ENCODE measurements at regions not wholly inside any gene's neighbourhood (a gene's known extent, or its start where the extent isn't known, plus 50 kb on each side); places are given as distances from the start of the nearest gene placed in this dataset.

GRCh38 chr3:117644203-117644602 is 934.6 kb downstream of the TUSC7 start:
- H3K4me1 ChIP-seq, result no peaks in the 10 kb centered on the region
- H3K27me3 ChIP-seq (replicated peaks in 1 of 7), result no peaks in the 10 kb centered on the region
- no peak overlapping the region for H3K27ac ChIP-seq
- DNase-seq, result no peak
- intact Hi-C loops (cut with DNase I; ENCODE audit: low total_unique reads), result no loop called here
- no peak for TF ChIP-seq CTCF (IDR thresholded peaks at IDR 0.05 in 8 of 11, conservative IDR thresholded peaks at IDR 0.05 in 3 of 11)
- TF ChIP-seq POLR2AphosphoS5 (IDR thresholded peaks at IDR 0.05), result no peak
- no peak for TF ChIP-seq POLR2A (IDR thresholded peaks at IDR 0.05)
- H3K9me3 ChIP-seq, result peaks cover 0 to 7% (median 0%) of the 10 kb centered on the region in 8 donors
- no peak overlapping the region for H3K4me3 ChIP-seq
- H3K36me3 ChIP-seq, result no peaks in the 10 kb centered on the region

DNA sequence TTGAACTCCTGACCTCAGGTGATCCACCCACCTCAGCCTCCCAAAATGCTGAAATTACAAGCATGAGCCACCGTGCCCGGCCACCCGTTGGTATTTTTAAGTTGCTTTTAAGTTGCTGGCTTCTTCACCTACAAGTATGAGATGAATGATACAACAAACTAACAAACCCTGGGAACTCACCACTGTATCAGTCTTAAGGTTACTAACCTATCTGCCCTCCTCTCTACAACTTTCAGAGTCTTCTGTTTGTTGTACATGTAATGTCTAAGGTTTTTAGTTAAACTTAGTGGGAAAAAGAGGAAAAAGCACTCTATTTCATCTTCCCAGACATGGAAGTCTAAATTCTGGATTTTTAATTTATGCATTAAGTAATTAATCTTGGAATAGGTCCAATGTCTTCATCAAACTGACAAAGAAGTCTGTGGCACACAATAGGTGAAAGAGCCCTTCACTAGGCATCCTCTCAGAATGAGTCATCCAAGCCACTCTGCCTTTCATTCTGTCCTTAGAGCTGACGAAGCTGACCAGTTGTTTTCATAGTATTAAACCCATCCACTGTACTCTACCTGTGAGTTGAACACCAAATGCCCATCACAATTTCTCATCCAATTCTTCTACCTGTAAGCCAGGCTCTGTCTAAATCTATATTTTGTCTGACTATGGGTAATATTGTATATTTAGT is 936.1 kb downstream of the TUSC7 start:
- Histone ChIP-seq H3K27ac (no peak overlapping the region), H3K36me3 (no peaks in the 10 kb centered on the region), H3K4me1 (no peaks in the 10 kb centered on the region), H3K27me3 (replicated peaks in 1 of 7) (no peaks in the 10 kb centered on the region), H3K4me3 (no peak overlapping the region), H3K9me3 (peaks cover 0 to 7% (median 0%) of the 10 kb centered on the region in 8 donors)
- WGBS, 5 donors, result 88 to 95% (median 91%) methylated on average over 4 of the region's 4 CpGs
- no peak for TF ChIP-seq POLR2A (IDR thresholded peaks at IDR 0.05)
- TF ChIP-seq POLR2AphosphoS5 (IDR thresholded peaks at IDR 0.05), result no peak
- TF ChIP-seq CTCF (IDR thresholded peaks at IDR 0.05 in 8 of 11, conservative IDR thresholded peaks at IDR 0.05 in 3 of 11), result no peak
- no peak for DNase-seq
- intact Hi-C loops (cut with DNase I; ENCODE audit: low total_unique reads), result no loop called here

GRCh38 chr3:117647435-117647834 is 937.9 kb downstream of the TUSC7 start:
- intact Hi-C loops (cut with DNase I; ENCODE audit: low total_unique reads), result no loop called here
- H3K9me3 ChIP-seq, result peaks cover 0 to 7% (median 0%) of the 10 kb centered on the region in 8 donors
- H3K4me1 ChIP-seq, result no peaks in the 10 kb centered on the region
- DNase-seq, result no peak
- no peak overlapping the region for H3K4me3 ChIP-seq
- no peak overlapping the region for H3K27ac ChIP-seq
- no peaks in the 10 kb centered on the region for H3K27me3 ChIP-seq (replicated peaks in 1 of 7)
- TF ChIP-seq POLR2AphosphoS5 (IDR thresholded peaks at IDR 0.05), result no peak
- 61 to 71% (median 63%) methylated on average over 2 of the region's 2 CpGs for WGBS, 5 donors
- H3K36me3 ChIP-seq, result no peaks in the 10 kb centered on the region

DNA sequence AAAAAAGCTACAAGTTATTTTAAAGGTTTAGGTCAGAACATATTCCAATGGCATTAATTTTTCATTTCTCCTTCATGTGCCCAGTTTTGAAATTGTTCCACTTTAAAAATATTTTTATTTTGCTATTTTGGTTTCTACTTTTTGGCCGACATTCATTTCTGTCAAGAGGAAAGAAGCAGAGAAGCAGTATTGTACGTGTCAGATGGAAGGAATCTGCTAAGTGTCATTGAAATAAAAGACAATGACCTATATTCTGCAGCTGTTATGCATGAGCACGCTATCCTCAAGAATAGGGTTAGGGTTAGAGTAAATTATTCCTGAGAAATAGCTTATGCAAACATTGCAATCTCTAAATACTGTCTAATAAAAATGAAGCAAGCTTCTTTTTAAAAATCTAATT is 941.7 kb downstream of the TUSC7 start:
- intact Hi-C loops (cut with DNase I; ENCODE audit: low total_unique reads), result no loop called here
- H3K4me1 ChIP-seq, result no peaks in the 10 kb centered on the region
- WGBS, 5 donors, result 66 to 72% (median 67%) methylated on average over 3 of the region's 3 CpGs
- no peak for DNase-seq
- no peaks in the 10 kb centered on the region for H3K36me3 ChIP-seq
- H3K27me3 ChIP-seq (replicated peaks in 1 of 7), result no peaks in the 10 kb centered on the region
- TF ChIP-seq POLR2AphosphoS5 (IDR thresholded peaks at IDR 0.05) (no peak), POLR2A (IDR thresholded peaks at IDR 0.05) (no peak), CTCF (IDR thresholded peaks at IDR 0.05 in 8 of 11, conservative IDR thresholded peaks at IDR 0.05 in 3 of 11) (no peak)
- H3K27ac ChIP-seq, result no peak overlapping the region
- H3K9me3 ChIP-seq, result no peaks in the 10 kb centered on the region
- H3K4me3 ChIP-seq, result no peak overlapping the region

DNA sequence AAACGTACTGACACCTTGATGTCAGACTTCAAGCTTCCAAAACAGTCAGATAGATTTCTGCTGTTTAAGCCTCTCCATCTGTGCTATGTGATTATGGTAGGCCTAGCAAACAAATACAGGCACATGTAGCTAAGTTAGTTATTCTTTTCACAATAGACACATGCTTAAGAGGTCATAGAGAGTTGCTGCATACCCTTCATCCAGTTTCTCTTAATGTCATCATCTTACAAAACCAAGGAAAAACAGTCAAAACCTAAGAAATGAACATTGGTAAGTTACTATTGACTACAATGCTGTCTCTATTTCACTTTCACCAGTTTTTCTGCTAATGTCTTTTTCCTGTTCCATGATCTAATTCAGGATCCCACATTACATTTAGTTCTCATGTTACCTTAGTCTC is 946.8 kb downstream of the TUSC7 start:
- no peak for DNase-seq
- H3K27ac ChIP-seq, result no peak overlapping the region
- H3K9me3 ChIP-seq, result no peaks in the 10 kb centered on the region
- no peaks in the 10 kb centered on the region for H3K4me1 ChIP-seq
- TF ChIP-seq CTCF (IDR thresholded peaks at IDR 0.05 in 8 of 11, conservative IDR thresholded peaks at IDR 0.05 in 3 of 11), result no peak
- TF ChIP-seq POLR2AphosphoS5 (IDR thresholded peaks at IDR 0.05), result no peak
- no peak for TF ChIP-seq POLR2A (IDR thresholded peaks at IDR 0.05)
- 65 to 87% (median 79%) methylated on average over 1 of the region's 1 CpG for WGBS, 5 donors
- no peaks in the 10 kb centered on the region for H3K27me3 ChIP-seq (replicated peaks in 1 of 7)
- H3K36me3 ChIP-seq, result no peaks in the 10 kb centered on the region
- H3K4me3 ChIP-seq, result no peak overlapping the region
- intact Hi-C loops (cut with DNase I; ENCODE audit: low total_unique reads), result no loop called here

Data from spleen (tissue), 11 donors.